NCI-H1105 treated with DMSO at 0.1 percent for 48 hours (cell line): ENCODE measurements at regions not wholly inside any gene's neighbourhood (a gene's known extent, or its start where the extent isn't known, plus 50 kb on each side); places are given as distances from the start of the nearest gene placed in this dataset.
"Not testable (repeated sequence)": the region's sequence is repeated elsewhere in the genome, so short reads cannot be mapped to it uniquely, and the experiment has no call there.

ENCODE experiments used
- DNase-seq: peaks from one replicate; lab custom pipeline; 2025; lab: John Stamatoyannopoulos, UW

DNA sequence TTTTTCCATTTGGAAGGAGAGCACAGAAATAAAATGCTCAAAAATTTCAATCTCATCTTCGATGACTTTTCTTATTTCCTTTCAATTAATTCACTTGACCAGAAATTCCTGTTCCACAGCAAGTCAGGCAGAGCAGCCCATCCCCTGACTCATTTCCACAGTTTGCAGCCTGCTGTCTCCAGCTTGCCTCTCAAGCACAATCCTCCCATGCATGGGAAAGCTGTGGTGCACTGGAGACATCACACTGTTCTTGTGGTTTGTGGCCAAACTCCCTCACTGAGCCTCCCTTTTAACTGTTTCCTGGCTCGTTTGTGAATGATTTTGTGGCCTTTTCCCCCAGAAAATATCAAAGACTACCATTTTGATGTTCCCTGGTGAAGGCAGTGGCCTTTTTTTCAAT, 114.0 kb upstream of the ENPEP start:
- no peak for DNase-seq

DNA sequence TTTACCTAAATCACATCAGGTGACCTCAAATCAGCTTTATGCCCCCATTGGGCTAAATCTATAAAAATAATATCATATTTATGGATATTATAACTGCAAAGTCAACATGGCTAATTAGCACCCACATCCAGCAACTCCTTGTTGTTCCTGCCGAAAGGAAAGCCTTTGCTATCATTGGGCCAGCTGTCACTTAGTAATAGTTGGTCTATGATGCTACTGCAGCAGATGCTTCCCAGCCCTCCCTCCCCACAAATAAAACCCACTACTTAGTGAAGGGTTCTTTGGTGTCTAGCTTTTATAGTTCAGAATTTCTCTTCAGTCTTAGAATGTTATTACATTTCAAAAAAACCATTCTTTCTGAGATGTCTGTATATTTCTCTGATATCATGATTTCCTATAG, 116.9 kb upstream of the ENPEP start:
- no peak for DNase-seq

DNA sequence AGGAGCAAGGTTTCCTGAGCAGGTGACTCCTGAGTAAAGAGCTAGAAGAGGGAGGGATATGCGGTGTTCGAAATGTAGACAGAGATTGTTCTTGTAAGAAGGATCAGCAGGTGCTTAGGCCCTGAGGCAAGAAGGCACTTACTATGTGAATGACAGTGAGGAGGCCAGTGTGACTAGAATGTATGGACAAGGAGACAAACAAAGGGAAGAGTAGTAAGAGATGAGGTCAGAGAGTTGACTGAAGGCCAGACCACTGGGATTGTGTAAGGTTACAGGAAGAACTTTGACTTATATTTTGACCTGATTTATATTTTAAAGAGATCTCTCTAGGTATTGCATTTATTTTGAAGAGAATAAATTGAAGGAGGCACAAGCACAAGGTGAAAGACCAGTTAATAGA, 118.4 kb upstream of the ENPEP start:
- DNase-seq: no peak

DNA sequence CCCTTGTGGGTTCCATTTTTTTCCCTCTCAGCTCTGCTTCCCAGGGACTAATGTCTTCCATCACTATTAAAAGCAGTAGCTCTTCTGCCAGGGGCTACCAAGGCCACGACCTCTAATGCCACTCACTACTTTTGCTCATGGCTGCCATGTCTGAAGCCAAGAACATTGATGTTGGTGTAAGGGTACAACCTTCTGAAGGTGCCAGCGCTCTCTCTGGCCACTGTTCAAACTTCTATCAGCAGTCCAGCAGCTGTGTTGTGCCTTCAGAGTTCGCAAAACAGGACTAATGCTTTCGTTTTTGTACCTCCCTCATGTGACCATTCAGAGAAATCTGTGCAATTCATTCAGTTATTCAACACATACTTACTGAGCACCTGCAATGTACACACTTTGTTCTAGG, 121.5 kb upstream of the ENPEP start:
- no peak for DNase-seq

DNA sequence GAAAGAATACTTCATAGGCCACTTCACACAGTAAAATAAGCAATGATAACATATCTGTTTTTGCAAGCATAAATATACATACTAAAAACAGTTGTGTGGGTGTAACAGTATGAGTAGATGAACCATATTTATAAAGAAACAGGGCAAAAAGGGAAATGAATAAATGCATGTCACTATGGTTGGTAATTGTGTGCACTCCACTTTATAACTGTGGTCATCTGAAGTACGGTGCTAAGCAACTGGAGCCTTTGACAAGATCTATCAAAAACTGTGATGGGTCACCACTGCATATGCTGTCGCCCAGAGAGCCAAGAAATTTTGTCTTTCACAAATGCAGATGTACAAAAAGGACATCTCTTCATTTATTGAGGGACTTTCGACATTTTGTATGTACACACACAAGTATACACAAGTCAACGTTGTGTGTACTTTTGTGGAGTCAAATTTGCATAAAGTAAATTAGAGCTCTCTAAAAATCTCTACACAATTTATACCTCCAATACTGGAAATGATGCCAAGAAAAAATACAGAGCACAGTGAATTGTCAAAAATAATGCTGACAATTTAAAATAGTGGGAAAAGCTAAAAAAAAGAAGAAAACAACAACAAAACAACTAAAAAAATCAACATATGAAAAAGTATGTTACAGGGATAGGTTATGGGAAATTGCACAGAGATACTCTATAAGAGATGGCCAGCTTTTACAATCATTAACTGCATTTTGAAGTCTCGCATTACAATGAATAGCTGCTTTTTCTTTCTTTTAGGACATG, 123.1 kb upstream of the ENPEP start:
- DNase-seq: no peak

DNA sequence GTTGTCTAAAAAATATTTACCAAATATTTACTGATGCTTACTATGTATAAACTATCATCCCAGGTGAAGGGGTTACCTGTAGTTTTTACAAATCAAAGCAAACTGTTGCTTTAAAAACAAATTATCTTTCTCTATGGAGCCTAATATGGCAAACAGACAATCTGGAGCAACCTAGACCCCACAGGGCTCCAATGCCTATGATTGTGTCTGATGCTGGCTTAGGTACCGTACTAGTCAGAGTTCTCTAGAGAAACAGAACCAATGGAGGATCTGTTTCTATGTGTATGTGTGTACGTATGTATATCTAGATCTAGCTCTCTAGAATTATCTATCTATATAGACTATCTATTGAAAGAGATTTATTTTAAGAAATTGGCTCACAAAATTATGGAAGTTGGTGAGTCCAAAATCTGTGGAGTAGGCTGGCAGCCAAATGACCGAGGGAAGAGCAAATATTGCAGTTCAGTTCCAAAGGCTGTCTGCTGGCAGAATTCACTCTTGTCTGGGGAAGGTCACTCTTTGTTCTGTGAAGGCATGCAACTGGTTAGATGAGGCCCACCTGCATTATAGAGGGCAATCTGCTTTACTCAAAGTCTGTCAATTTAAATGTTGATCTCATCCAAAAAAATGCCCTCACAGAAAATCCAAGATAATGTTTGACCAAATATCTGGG, 127.1 kb upstream of the ENPEP start:
- DNase-seq: no peak

DNA sequence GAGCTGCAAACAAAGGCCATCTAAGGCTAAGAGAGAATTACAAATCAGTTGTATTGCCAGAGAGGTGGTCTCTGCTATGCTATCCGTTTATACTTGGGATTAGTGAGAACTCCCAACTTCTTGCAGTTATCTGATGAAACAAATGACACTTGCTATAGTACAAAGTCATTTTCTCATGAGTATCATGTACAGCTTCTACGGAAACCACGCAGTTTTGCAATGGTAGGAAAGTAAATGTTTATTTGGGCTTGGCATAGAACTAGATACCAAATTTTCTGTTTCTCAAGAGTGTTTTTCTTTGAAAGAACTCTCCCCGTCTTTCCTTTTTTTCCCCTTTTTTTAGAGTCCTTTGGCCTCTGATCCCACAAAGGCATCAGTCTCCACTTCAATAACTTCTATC, 128.2 kb upstream of the ENPEP start:
- no peak for DNase-seq

DNA sequence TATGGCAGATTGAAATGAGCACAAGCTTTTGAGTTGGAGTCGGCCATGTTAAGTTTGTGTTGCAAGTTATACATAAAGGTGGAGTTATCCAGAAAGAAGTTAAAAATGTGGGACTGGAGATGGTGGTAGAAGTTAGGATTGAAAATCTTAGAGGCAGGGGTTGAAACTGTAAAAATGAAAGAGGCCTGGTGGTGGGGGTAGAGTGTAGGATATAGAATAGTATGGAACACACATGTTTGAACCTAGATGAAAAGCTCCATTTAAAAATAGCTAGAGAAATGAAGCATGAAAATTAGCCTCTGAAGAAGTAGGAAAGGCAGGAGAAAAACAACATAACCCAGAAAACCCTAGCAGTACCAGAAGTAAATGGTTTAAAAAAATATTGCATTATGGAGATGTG, 131.8 kb upstream of the ENPEP start:
- no peak for DNase-seq

DNA sequence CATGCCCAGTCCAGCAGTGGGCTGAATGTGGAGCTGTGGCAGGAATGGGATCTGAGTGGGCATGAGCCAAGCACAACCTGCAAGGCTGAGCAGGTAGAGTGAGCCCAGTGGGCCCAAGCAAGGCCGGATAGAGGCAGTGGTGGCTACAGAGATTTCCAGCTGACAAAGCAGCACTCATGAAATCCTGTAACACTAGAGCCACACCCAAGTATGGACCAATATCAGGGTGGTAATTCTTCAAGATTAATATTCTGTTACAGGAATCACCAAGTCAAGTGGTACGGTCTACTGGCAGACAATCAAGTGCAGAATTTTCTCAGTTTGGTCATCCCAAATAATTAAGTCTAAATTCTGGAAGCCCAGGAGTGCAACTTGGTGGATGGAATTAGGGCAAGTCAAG, 132.4 kb upstream of the ENPEP start:
- DNase-seq: no peak

DNA sequence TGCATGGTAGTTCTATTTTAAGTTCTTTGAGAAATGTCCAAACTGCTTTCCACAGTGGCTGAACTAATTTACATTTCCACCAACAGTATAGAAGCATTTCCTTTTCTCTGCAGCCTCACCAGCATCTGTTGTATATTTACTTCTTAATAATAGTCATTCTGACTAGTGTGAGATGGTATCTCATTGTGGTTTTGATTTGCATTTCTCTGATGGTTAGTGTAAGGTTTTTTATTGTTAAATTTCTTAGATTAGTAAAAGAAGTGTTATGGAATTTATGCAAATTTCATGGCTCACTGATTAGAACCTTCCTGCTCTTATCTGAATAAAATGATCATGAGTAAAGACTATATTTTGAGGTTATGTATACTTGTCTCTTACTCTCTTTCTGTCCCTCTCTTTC, 134.8 kb upstream of the ENPEP start:
- not testable (repeated sequence) for DNase-seq

DNA sequence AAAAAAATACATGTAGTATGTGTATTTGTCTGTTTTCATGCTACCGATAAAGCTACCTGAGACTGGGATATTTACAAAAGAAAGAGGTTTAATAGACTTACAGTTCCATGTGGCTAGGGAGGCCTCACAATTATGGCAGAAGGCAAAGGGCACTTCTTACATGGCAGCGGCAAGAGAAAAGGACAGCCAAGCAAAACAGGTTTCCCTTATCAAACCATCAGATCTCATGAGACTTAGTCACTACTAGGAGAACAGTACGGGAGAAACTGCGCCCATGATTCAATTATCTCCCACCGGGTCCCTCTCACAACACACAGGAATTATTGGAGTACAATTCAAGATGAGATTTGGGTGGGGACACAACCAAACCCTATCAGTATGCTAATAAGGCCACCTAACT, 137.0 kb upstream of the ELOVL6 start:
- no peak for DNase-seq

DNA sequence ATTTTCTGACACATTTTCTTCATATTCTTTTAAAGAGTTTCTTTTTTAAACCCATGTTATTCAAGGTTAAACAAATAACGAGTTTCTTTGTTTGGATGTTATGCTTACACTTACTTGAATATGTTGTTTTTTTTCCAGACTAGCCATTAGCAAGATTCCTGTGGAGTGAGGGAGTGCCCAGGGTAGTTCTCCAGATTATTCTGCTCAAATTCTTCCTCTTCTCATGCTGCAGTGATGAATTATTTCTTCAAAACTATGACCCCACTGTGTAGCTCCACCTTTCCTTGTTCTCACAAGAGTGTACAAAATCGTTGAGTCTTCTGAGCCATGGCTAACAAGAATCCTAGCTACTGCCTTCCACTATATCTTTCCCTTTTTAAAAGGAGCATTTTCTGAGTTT, 134.1 kb upstream of the ELOVL6 start:
- DNase-seq: no peak

DNA sequence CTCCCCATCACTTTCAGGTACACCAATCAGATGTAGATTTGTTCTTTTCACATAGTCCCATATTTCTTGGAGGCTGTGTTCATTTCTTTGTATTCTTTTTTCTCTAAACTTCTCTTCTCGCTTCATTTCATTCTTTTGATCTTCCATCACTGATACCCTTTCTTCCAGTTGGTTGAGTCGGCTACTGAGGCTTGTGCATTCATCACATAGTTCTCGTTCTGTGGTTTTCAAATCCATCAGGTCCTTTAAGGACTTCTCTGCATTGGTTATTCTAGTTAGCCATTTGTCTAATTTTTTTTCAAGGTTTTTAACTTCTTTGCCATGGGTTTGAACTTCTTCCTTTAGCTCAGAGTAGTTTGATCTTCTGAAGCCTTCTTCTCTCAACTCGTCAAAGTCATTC, 128.0 kb upstream of the ELOVL6 start:
- DNase-seq: not testable (repeated sequence)

DNA sequence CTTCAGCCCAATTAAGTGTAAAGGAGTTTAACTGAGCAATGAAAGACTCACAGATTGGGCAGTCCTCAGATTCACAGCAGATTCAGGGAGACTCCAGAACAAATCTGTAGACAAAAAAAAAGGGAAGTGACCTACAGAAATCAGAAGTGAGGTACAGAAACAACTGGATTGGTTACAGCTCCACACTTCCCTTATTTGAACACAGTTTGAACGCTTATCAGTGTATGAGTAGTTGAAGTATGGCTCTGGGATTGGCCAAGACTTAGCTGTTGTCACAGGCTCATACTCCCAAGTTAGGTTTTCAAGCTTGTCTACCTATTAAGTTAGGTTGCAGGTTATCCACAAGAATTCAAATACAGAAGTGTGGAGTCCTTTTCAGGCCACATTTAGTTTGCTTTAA, 112.4 kb upstream of the ELOVL6 start:
- no peak for DNase-seq

DNA sequence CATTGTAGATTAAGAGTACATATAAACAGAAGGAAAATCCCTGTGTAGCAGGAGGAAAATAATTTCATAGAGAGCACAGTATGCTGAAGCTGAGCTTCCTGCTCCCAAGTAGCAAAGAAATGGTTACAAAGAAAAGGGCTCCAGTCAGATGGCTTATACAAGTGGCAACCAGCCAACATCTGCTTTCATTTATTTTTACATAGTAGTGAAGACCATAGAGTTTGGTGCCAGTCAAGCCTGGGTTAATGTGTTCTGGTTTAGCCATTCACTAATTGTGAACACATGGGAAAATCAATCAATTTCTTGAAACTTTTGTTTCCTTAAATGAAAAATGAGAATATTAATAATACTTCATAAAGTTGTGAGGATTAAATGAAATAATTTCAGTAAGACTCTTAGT, 111.3 kb upstream of the ELOVL6 start:
- DNase-seq: no peak

DNA sequence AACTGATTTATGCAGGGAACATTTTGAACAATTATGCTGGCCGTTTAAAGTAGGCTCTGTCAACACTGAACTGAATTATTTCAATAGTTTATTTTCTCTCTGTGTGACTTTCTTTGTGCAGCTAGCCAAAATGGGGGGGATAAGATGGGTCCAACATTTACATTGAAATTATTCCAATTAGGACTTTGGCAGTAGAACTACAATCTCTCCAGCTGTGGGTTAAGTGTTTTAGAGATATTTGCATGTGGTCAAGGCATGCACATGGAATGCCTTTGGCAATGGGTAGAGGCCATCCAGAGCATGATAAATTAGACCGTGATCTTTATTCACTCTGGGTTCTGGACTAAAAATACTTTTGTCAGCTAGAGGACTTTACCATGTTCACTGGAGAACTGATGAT, 107.9 kb upstream of the ELOVL6 start:
- DNase-seq: peak; percentile 21

DNA sequence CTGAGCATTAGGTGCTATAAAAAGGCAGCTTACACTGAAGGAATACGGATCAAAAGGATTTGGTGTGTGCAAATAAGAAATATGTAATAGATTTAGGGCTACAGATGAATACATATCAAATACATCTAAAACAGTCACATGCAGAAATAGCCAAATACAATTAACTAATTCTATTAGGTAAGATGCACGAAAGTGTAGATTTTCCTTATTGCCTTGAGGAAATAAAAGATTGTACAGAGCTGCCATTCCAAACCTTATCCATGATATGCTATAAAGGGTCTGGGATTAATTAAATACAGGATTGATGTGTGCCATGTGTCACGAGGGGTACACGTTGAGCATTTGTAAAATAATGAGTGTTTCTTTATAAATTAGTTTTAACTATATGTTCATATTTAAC, 107.0 kb upstream of the ELOVL6 start:
- DNase-seq: no peak

DNA sequence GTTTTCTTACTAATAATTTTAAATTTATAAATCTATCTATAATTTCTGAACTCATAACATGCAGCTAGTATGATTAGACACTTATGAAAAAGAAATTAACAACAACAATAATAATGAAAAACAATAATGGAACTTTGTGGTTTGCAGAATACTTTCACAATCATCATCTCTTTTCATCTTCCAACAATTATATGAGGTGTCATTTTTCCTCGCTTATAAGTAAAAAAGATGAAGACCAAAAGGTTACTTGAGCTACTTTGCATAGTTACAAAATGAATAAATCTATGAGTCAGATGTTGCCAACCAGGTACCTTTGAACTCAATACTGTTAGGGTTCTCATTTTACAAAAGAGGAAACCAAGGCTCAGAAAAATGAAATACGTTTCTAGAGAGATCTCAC, 98.5 kb upstream of the ELOVL6 start:
- no peak for DNase-seq

DNA sequence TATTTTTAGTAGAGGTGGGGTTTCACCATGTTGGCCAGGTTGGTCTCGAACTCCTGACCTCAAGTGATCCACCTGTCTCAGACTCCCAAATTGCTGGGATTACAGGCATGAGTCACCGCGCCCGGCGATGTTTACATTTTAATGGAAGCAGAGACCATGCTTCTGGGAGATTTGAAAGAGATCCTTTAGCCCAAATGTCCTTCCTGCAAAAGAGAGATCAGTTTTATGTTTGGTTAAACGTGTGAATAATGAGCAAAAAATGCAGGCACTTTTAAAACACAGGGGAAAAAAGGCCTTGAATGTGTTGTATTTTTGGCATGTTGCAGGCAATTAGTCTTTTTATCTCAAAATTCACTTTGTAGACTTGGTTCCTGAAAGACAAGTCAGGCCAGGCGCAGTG, 95.8 kb upstream of the ELOVL6 start:
- no peak for DNase-seq

DNA sequence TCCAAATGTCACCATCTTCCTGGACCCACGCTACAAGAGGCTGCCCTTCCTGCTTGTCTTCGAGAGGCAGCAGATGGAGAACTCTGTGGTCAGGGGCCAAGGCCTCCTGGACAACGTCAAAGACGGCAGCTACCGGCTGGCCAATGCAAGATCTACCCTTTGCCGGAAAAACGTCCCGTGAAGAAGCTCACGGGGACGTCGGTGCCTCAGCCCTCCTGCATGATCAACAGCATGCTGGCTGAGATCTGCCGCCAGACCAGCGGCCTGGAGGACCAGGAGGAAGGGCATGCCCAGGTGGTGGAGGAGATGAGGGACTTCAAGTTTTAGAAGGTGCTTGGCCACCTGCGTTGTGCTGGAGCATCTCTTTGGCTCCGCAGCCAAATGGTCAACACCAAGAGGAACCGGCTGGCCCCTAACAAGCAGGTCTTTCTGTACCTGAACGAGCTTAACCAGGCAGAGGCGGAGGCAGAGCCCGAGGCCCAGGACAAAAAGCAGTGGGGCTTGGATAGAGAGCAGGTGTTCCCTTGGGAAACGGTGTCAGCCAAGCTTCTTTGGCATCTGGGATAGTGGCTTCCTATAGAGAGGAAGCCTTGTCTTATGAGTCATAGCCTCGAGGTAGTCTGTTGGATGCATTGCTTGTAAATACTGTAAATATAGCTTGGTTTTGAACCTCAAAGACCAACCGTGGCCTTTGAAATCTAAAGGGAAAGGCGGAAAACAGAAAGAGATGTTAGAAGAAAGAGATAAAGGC, 94.8 kb upstream of the ELOVL6 start:
- no peak for DNase-seq

DNA sequence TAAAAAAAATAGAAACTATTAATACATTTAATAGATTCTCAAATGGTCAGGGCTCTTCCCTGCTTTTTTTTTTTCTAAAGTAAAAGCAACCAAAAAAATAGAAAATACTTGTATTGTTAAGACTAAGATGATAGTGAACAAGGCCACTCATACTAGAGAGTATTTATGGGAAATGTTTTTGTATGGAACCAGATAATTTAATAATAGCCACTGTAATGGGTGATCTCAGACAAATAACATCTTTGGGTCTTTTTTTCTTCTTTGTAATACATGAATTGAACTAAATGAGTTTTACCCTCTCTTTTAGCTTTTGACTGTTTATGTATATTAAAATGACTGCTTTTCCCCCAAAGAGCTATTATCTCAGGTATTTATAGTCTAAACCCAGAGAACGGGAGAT, 92.1 kb upstream of the ELOVL6 start:
- no peak for DNase-seq

DNA sequence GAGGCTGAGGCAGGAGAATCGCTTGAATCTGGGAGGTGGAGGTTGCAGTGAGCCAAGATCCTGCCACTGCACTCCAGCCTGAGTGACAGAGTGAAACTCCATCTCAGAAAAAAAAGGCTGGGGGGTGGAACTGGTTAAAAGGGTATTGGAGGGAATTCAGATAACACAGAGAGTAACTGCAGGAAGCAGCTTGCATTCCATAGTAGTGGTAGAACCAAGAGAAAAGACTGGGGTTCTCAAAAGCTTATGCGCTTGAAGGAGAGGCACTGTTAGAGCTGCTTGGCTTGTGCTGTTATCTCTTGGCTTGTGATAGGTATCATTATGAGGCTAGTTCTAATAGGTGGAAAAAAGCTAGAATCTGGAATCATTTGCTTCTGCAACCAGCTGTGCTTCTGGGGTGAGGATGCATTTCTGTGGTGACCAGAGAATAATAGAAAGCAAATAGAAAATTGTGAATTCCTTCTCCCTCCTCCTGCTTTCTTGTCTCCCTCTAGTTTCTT, 91.2 kb upstream of the ELOVL6 start:
- DNase-seq: no peak

DNA sequence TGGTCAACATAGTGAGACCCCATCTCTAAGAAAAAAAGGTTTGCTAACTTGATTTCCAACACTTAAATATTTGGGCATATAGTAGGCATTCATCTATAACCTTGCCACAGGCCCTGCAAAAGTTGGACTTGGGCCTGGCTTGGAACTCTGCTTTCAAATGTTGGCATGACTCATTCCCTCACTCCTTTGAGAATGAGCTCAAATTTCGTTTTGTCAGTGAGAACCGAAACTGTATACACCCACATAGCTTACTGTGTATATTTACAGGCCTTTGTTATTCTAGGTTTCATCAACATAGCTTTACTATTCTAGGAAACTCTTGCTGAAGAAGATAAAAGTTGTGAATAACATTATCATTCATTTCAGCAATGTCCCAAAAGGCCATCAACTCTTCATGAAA, 88.7 kb upstream of the ELOVL6 start:
- DNase-seq: no peak
